ENCODE measurements at regions not wholly inside any gene's neighbourhood (a gene's known extent, or its start where the extent isn't known, plus 50 kb on each side); places are given as distances from the start of the nearest gene placed in this dataset.

DNA sequence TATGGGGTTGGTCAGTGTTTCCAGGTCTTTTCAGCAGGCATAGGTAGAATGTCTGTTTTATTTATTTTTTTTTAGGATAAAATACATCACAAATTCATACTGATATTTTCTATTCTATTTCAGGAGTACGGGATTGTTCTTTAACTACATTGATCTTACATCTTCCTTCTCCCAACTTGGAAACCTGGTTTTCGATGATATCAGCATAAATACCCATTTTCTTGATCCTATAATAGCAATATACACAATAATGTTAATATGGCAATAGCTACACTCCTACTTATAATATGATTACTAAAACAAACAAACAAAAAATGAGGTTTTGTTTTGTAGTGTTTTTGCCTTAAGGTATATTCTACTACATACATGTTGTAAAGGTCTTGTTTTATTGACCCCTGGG lies 962.4 kb upstream of the GOT2 start:
- Histone ChIP-seq H3K4me1 (ENCODE audit: low read length) (no peaks in the 10 kb centered on the region), H3K79me2 (ENCODE audit: low read length) (no peaks in the 10 kb centered on the region), H3K36me3 (replicated peaks; ENCODE audit: insufficient read depth, low read length) (no peaks in the 10 kb centered on the region), H2AFZ (ENCODE audit: low read length) (no peak overlapping the region), H3F3A (ENCODE audit: insufficient read depth, low read length) (no peaks in the 10 kb centered on the region), H4K20me1 (ENCODE audit: insufficient read depth, low read length) (no peaks in the 10 kb centered on the region), H3K27me3 (replicated peaks; ENCODE audit: insufficient read depth, low read length) (no peaks in the 10 kb centered on the region), H3K27ac (ENCODE audit: low read length) (no peak overlapping the region), H3K4me2 (ENCODE audit: low read depth, low read length) (no peak overlapping the region), H3K9me2 (replicated peaks; ENCODE audit: insufficient read depth, low read length) (no peaks in the 10 kb centered on the region), H3K4me3 (ENCODE audit: low read length) (no peak overlapping the region), H3K9me3 (replicated peaks; ENCODE audit: insufficient read depth, low read length) (no peaks in the 10 kb centered on the region), H3K9ac (ENCODE audit: low read length) (no peak overlapping the region)
- DNase-seq = no peak
- no peak for TF ChIP-seq EZH2 (optimal IDR thresholded peaks at IDR 0.05; ENCODE audit: low read depth, low read length)
- TF ChIP-seq EZH2phosphoT487 (IDR thresholded peaks at IDR 0.05; ENCODE audit: low read length) = no peak
- TF ChIP-seq, protein P1, sequence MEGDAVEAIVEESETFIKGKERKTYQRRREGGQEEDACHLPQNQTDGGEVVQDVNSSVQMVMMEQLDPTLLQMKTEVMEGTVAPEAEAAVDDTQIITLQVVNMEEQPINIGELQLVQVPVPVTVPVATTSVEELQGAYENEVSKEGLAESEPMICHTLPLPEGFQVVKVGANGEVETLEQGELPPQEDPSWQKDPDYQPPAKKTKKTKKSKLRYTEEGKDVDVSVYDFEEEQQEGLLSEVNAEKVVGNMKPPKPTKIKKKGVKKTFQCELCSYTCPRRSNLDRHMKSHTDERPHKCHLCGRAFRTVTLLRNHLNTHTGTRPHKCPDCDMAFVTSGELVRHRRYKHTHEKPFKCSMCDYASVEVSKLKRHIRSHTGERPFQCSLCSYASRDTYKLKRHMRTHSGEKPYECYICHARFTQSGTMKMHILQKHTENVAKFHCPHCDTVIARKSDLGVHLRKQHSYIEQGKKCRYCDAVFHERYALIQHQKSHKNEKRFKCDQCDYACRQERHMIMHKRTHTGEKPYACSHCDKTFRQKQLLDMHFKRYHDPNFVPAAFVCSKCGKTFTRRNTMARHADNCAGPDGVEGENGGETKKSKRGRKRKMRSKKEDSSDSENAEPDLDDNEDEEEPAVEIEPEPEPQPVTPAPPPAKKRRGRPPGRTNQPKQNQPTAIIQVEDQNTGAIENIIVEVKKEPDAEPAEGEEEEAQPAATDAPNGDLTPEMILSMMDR (IDR thresholded peaks at IDR 0.05; ENCODE audit: low read length) = no peak

DNA sequence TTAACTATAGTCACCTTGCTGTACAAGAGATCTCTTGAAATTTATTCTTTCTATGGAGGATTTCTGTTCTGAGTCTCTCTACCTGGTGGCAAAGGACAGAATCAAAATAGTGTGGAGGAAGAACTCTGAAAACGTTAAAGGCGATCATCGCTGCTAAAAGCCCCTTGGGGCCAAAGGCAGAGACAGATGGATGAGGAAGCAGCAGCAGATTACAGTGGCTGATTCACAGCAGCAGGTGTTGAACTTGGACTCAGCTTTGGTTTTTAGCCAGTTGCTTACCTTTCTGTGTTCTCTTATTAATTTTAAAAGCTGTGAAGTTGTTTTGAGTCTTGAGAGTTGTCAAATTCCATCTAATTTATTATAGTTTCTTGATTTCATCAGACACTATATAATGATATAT lies 956.1 kb upstream of the GOT2 start:
- no peaks in the 10 kb centered on the region for H3K79me2 ChIP-seq (ENCODE audit: low read length)
- H4K20me1 ChIP-seq (ENCODE audit: insufficient read depth, low read length) = no peaks in the 10 kb centered on the region
- TF ChIP-seq, protein P1 (IDR thresholded peaks at IDR 0.05; ENCODE audit: low read length) = no peak
- TF ChIP-seq EZH2 (optimal IDR thresholded peaks at IDR 0.05; ENCODE audit: low read depth, low read length) (no peak), EZH2phosphoT487 (IDR thresholded peaks at IDR 0.05; ENCODE audit: low read length) (no peak)
- no peak overlapping the region for H2AFZ ChIP-seq (ENCODE audit: low read length)
- no peaks in the 10 kb centered on the region for H3K4me1 ChIP-seq (ENCODE audit: low read length)
- no peak overlapping the region for H3K4me3 ChIP-seq (ENCODE audit: low read length)
- no peaks in the 10 kb centered on the region for H3K9me3 ChIP-seq (replicated peaks; ENCODE audit: insufficient read depth, low read length)
- DNase-seq = no peak
- H3K27me3 ChIP-seq (replicated peaks; ENCODE audit: insufficient read depth, low read length) = no peaks in the 10 kb centered on the region
- H3K27ac ChIP-seq (ENCODE audit: low read length) = no peak overlapping the region
- no peaks in the 10 kb centered on the region for H3K9me2 ChIP-seq (replicated peaks; ENCODE audit: insufficient read depth, low read length)
- no peak overlapping the region for H3K4me2 ChIP-seq (ENCODE audit: low read depth, low read length)
- H3K36me3 ChIP-seq (replicated peaks; ENCODE audit: insufficient read depth, low read length) = no peaks in the 10 kb centered on the region
- no peak overlapping the region for H3K9ac ChIP-seq (ENCODE audit: low read length)
- no peaks in the 10 kb centered on the region for H3F3A ChIP-seq (ENCODE audit: insufficient read depth, low read length)

DNA sequence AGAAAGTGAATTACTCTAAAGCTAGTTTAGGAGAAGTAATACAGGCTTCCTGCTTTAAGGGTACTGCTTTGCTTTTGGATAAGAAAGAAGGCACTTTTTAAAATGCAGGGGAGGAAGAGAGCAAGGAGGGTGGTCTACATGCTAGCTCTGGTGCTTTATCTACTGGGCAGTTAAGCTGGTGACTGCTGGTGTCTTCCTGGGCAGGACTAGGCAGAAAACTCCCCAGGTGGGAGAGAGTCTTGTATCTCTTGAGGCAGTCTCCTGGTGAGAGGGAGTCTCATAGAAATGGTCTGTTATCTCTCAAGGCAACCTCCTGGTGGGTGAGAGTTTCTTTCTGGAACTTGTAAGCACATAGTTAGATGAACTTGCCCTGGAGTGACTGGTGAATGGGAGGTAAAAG lies 953.9 kb upstream of the GOT2 start:
- no peak for TF ChIP-seq EZH2 (optimal IDR thresholded peaks at IDR 0.05; ENCODE audit: low read depth, low read length)
- no peak for TF ChIP-seq EZH2phosphoT487 (IDR thresholded peaks at IDR 0.05; ENCODE audit: low read length)
- H3K9ac ChIP-seq (ENCODE audit: low read length) = no peak overlapping the region

DNA sequence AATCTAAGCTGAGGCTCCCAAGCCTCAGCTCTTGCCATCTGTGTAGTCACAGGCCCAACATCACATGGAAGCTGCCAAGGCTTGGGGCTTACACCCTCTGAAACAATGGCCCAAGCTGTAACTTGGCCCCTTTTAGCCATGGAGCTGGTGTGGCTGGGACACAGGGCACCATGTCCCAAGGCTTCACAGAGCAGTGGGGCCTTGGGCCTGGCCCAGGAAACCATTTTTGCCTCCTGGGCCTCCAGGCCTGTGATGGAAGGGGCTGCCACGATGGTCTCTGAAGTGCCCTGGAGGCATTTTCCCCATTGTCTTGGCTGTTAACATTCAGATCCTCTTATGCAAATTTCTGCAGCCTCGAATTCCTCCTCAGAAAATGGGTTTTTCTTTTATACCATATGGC lies 952.3 kb upstream of the GOT2 start:
- Histone ChIP-seq H3K27me3 (replicated peaks; ENCODE audit: insufficient read depth, low read length) (no peaks in the 10 kb centered on the region), H3K4me1 (ENCODE audit: low read length) (no peaks in the 10 kb centered on the region), H2AFZ (ENCODE audit: low read length) (no peak overlapping the region), H3F3A (ENCODE audit: insufficient read depth, low read length) (no peaks in the 10 kb centered on the region), H4K20me1 (ENCODE audit: insufficient read depth, low read length) (no peaks in the 10 kb centered on the region), H3K36me3 (replicated peaks; ENCODE audit: insufficient read depth, low read length) (no peaks in the 10 kb centered on the region), H3K9me2 (replicated peaks; ENCODE audit: insufficient read depth, low read length) (no peaks in the 10 kb centered on the region), H3K9me3 (replicated peaks; ENCODE audit: insufficient read depth, low read length) (no peaks in the 10 kb centered on the region), H3K27ac (ENCODE audit: low read length) (no peak overlapping the region), H3K4me2 (ENCODE audit: low read depth, low read length) (no peak overlapping the region), H3K4me3 (ENCODE audit: low read length) (no peak overlapping the region), H3K79me2 (ENCODE audit: low read length) (no peaks in the 10 kb centered on the region), H3K9ac (ENCODE audit: low read length) (no peak overlapping the region)
- DNase-seq = no peak
- TF ChIP-seq, protein P1 (IDR thresholded peaks at IDR 0.05; ENCODE audit: low read length) = no peak
- no peak for TF ChIP-seq EZH2phosphoT487 (IDR thresholded peaks at IDR 0.05; ENCODE audit: low read length)
- no peak for TF ChIP-seq EZH2 (optimal IDR thresholded peaks at IDR 0.05; ENCODE audit: low read depth, low read length)

More for the DNA sequence above, 953.9 kb upstream of the GOT2 start:
- no peak overlapping the region for H3K27ac ChIP-seq (ENCODE audit: low read length)
- H3K4me1 ChIP-seq (ENCODE audit: low read length) = no peaks in the 10 kb centered on the region
- no peak overlapping the region for H2AFZ ChIP-seq (ENCODE audit: low read length)
- H3K4me2 ChIP-seq (ENCODE audit: low read depth, low read length) = no peak overlapping the region
- no peaks in the 10 kb centered on the region for H3K36me3 ChIP-seq (replicated peaks; ENCODE audit: insufficient read depth, low read length)
- no peak for DNase-seq
- H3F3A ChIP-seq (ENCODE audit: insufficient read depth, low read length) = no peaks in the 10 kb centered on the region
- H4K20me1 ChIP-seq (ENCODE audit: insufficient read depth, low read length) = no peaks in the 10 kb centered on the region
- no peaks in the 10 kb centered on the region for H3K79me2 ChIP-seq (ENCODE audit: low read length)
- H3K4me3 ChIP-seq (ENCODE audit: low read length) = no peak overlapping the region
- H3K9me3 ChIP-seq (replicated peaks; ENCODE audit: insufficient read depth, low read length) = no peaks in the 10 kb centered on the region
- no peaks in the 10 kb centered on the region for H3K9me2 ChIP-seq (replicated peaks; ENCODE audit: insufficient read depth, low read length)
- H3K27me3 ChIP-seq (replicated peaks; ENCODE audit: insufficient read depth, low read length) = no peaks in the 10 kb centered on the region
